HG03108 (cell line): ENCODE measurements at regions not wholly inside any gene's neighbourhood (a gene's known extent, or its start where the extent isn't known, plus 50 kb on each side); places are given as distances from the start of the nearest gene placed in this dataset.
"Not testable (repeated sequence)": the region's sequence is repeated elsewhere in the genome, so short reads cannot be mapped to it uniquely, and the experiment has no call there.

ENCODE experiments used
- ATAC-seq: cut with Tn5 transposase; IDR thresholded peaks from one replicate; pipeline ENCODE4 v1.9.1; 2021; ENCODE audit warnings: moderate library complexity; ENCODE audit not compliant: unreplicated experiment

GRCh38 chr14:71618716-71619115 is 313.5 kb upstream of the RGS6 start:
- ATAC-seq: no peak

- no peak for ATAC-seq
These were observed 312.8 kb upstream of the RGS6 start for GRCh38 chr14:71619472-71619871.

- ATAC-seq: no peak
These were observed 311.8 kb upstream of the RGS6 start for GRCh38 chr14:71620401-71620800.

- no peak for ATAC-seq
These were observed 311.0 kb upstream of the RGS6 start for GRCh38 chr14:71621276-71621675.

GRCh38 chr14:71621980-71622605 is 310.1 kb upstream of the RGS6 start:
- no peak for ATAC-seq

- no peak for ATAC-seq
These were observed 308.3 kb upstream of the RGS6 start for GRCh38 chr14:71623939-71624338.

- no peak for ATAC-seq
These were observed 307.1 kb upstream of the RGS6 start for GRCh38 chr14:71625175-71625574.

- no peak for ATAC-seq
These were observed 306.1 kb upstream of the RGS6 start for GRCh38 chr14:71625891-71626701.

- ATAC-seq: no peak
These were observed 303.8 kb upstream of the RGS6 start for GRCh38 chr14:71628433-71628832.

- ATAC-seq: no peak
These were observed 303.0 kb upstream of the RGS6 start for GRCh38 chr14:71629250-71629649.

- no peak for ATAC-seq
These were observed 302.3 kb upstream of the RGS6 start for GRCh38 chr14:71629765-71630492.

- not testable (repeated sequence) for ATAC-seq
These were observed 301.2 kb upstream of the RGS6 start for GRCh38 chr14:71631030-71631429.

- ATAC-seq: no peak
These were observed 299.7 kb upstream of the RGS6 start for GRCh38 chr14:71632440-71632946.

GRCh38 chr14:71636076-71636475 is 296.2 kb upstream of the RGS6 start:
- ATAC-seq: no peak

GRCh38 chr14:71636820-71637471 is 295.3 kb upstream of the RGS6 start:
- no peak for ATAC-seq

- ATAC-seq: no peak
These were observed 293.6 kb upstream of the RGS6 start for GRCh38 chr14:71638523-71639196.

GRCh38 chr14:71642715-71643114 is 289.5 kb upstream of the RGS6 start:
- ATAC-seq: no peak

- no peak for ATAC-seq
These were observed 286.6 kb upstream of the RGS6 start for GRCh38 chr14:71645656-71646055.

- ATAC-seq: no peak
These were observed 285.7 kb upstream of the RGS6 start for GRCh38 chr14:71646518-71646917.

GRCh38 chr14:71647086-71647784 is 285.0 kb upstream of the RGS6 start:
- ATAC-seq: no peak
